DMS153 treated with DMSO at 0.1 percent for 48 hours (cell line): ENCODE measurements at regions not wholly inside any gene's neighbourhood (a gene's known extent, or its start where the extent isn't known, plus 50 kb on each side); places are given as distances from the start of the nearest gene placed in this dataset.

ENCODE experiments used
- DNase-seq: peaks from one replicate; lab custom pipeline; 2025; ENCODE audit not compliant: unreplicated experiment; lab: John Stamatoyannopoulos, UW

GRCh38 chr13:99862244-99862643 lies 109.3 kb downstream of the ZIC5 start:
- DNase-seq = no peak

- no peak for DNase-seq
Measured at GRCh38 chr13:99861771-99862170, 109.8 kb downstream of the ZIC5 start.

- no peak for DNase-seq
Measured at GRCh38 chr13:99860745-99861144, 110.8 kb downstream of the ZIC5 start.

- DNase-seq = no peak
Measured at GRCh38 chr13:99859178-99860177, 112.1 kb downstream of the ZIC5 start.

- DNase-seq = no peak
Measured at GRCh38 chr13:99857738-99858137, 113.8 kb downstream of the ZIC5 start.

- no peak for DNase-seq
Measured at GRCh38 chr13:99855526-99856420, 115.8 kb downstream of the ZIC5 start.

- no peak for DNase-seq
Measured at GRCh38 chr13:99854366-99854765, 117.2 kb downstream of the ZIC5 start.

- no peak for DNase-seq
Measured at GRCh38 chr13:99847318-99847750, 124.2 kb downstream of the ZIC5 start.

- no peak for DNase-seq
Measured at GRCh38 chr13:99845161-99845874, 126.2 kb downstream of the ZIC5 start.

- no peak for DNase-seq
Measured at GRCh38 chr13:99844421-99844820, 127.1 kb downstream of the ZIC5 start.

GRCh38 chr13:99843872-99844271 lies 127.7 kb downstream of the ZIC5 start:
- DNase-seq = no peak

- DNase-seq = no peak
Measured at GRCh38 chr13:99842405-99842804, 129.2 kb downstream of the ZIC5 start.

GRCh38 chr13:99836291-99836690 lies 135.3 kb downstream of the ZIC5 start:
- no peak for DNase-seq

- DNase-seq = no peak
Measured at GRCh38 chr13:99835442-99835841, 136.1 kb downstream of the ZIC5 start.

GRCh38 chr13:99834246-99834645 lies 137.3 kb downstream of the ZIC5 start:
- DNase-seq = no peak

GRCh38 chr13:99832347-99832746 lies 139.2 kb downstream of the ZIC5 start:
- DNase-seq = no peak

- no peak for DNase-seq
Measured at GRCh38 chr13:99830931-99831330, 140.6 kb downstream of the ZIC5 start.

- DNase-seq = no peak
Measured at GRCh38 chr13:99829593-99830239, 141.9 kb downstream of the ZIC5 start.

GRCh38 chr13:99829161-99829560 lies 142.4 kb downstream of the ZIC5 start:
- DNase-seq = no peak

GRCh38 chr13:99828735-99829134 lies 142.8 kb downstream of the ZIC5 start:
- no peak for DNase-seq
